ENCODE measurements at regions not wholly inside any gene's neighbourhood (a gene's known extent, or its start where the extent isn't known, plus 50 kb on each side); places are given as distances from the start of the nearest gene placed in this dataset.

DNA sequence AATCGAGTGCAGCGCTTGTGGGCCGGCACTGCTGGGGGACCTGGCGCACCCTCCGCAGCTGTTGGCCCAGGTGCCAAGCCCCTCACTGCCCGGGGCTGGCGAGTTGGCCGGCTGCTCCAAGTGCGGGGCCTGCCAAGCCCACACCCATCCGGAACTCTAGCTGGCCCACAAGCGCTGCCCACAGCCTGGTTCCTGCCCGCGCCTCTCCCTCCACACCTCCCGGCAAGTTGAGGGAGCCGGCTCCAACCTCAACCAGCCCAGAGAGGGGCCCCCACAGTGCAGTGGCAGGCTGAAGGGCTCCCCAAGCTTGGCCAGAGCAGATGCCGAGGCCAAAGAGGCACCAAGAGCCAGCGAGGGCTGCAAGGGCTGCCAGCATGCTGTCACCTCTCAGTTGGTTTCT is 73.4 kb downstream of the PLXNA1 start:
- CTCF ChIA-PET (ENCODE audit: low intra/inter-chr PET ratio, low total read pairs) = no interaction called here

DNA sequence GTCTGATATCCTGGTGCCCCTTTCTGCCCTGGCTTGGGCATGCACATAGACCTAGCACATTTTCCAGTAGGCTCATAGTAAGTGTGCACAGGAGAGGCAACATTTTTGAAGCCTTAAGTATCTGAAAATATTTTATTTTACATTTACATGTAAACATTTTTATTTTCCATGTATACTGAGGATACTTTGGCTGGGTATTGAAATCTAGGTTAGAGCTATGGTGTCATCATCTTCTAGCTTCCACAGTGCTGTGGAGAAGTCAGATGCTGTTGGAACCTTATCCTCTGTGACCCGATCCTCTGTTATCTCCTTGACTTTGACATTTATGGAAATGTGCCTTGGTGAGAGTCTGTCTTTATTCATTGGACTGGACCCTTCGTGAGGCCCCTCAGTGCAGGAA is 74.1 kb downstream of the PLXNA1 start:
- no peak overlapping the region for H3K27ac ChIP-seq (ENCODE audit: extremely low read length, insufficient read depth, low read length)
- H3K4me2 ChIP-seq (ENCODE audit: low read depth, low read length) = no peak overlapping the region
- 6% methylated on average over 2 of the region's 2 CpGs for WGBS (ENCODE audit: low lambda C conversion rate)

More for the DNA sequence above, 73.4 kb downstream of the PLXNA1 start:
- no TSS peak for BruUV-seq (replicated peaks)
- intact Hi-C loops (cut with micrococcal nuclease; ENCODE audit: unreplicated experiment) = no loop called here
- Histone ChIP-seq H3K9ac (ENCODE audit: insufficient read depth, low read depth, low read length) (no peak overlapping the region), H3K4me1 (ENCODE audit: insufficient read depth, low read length) (no peaks in the 10 kb centered on the region), H3K79me2 (ENCODE audit: insufficient read depth, low read length) (no peaks in the 10 kb centered on the region), H3K9me3 (ENCODE audit: low read length) (peaks cover 13% of the 10 kb centered on the region), H3K27ac (ENCODE audit: extremely low read length, insufficient read depth, low read length) (no peak overlapping the region), H4K20me1 (ENCODE audit: insufficient read depth, low read length) (no peaks in the 10 kb centered on the region), H3K27me3 (ENCODE audit: control insufficient read depth in 1 of 2, insufficient read depth in 2 of 2, low read length in 2 of 2) (peaks cover 6 to 15% of the 10 kb centered on the region in 2 experiments; a peak in 3 of 5 replicates), H3K4me2 (ENCODE audit: low read depth, low read length) (no peak overlapping the region), H2AFZ (ENCODE audit: low read length) (no peak overlapping the region), H3K36me3 (replicated peaks in 1 of 2; ENCODE audit: control insufficient read depth in 1 of 2, insufficient read depth in 2 of 2, low read length in 2 of 2) (no peaks in the 10 kb centered on the region), H3K4me3 (replicated peaks in 1 of 3; ENCODE audit: insufficient read depth in 1 of 3, low read depth in 2 of 3, low read length in 3 of 3) (no peak overlapping the region)
- FAIRE-seq (no peak), ATAC-seq (no peak), DNase-seq (ENCODE audit: low spot score) (no peak)
- in situ Hi-C loops (cut with HindIII; ENCODE audit: extremely low pct_ligation_motif_present, low pct_unique_long_range_greater_than_20kb) = no loop called here
- WGBS (ENCODE audit: low lambda C conversion rate) = 61% methylated on average over 6 of the region's 17 CpGs
- POLR2A ChIA-PET = no interaction called here
- TF ChIP-seq ZIK1 (CRISPR knock-in tag; IDR thresholded peaks at IDR 0.05; ENCODE audit: borderline replicate concordance, low read depth) (no peak), KMT2A (CRISPR knock-in tag; IDR thresholded peaks at IDR 0.05) (no peak), NR2C2 (CRISPR knock-in tag; IDR thresholded peaks at IDR 0.05; ENCODE audit: borderline replicate concordance) (no peak)

More for the DNA sequence above, 74.1 kb downstream of the PLXNA1 start:
- in situ Hi-C loops (cut with HindIII; ENCODE audit: extremely low pct_ligation_motif_present, low pct_unique_long_range_greater_than_20kb) (no loop called here), intact Hi-C loops (cut with micrococcal nuclease; ENCODE audit: unreplicated experiment) (no loop called here)
- no peaks in the 10 kb centered on the region for H3K4me1 ChIP-seq (ENCODE audit: insufficient read depth, low read length)
- BruUV-seq (replicated peaks) = no TSS peak
- H3K9me3 ChIP-seq (ENCODE audit: low read length) = peaks cover 13% of the 10 kb centered on the region
- ChIA-PET CTCF (ENCODE audit: low intra/inter-chr PET ratio, low total read pairs) (no interaction called here), POLR2A (no interaction called here)
- no peak overlapping the region for H3K9ac ChIP-seq (ENCODE audit: insufficient read depth, low read depth, low read length)
- H4K20me1 ChIP-seq (ENCODE audit: insufficient read depth, low read length) = no peaks in the 10 kb centered on the region
- DNase-seq (ENCODE audit: low spot score) (no peak), FAIRE-seq (no peak), ATAC-seq (no peak)
- no peaks in the 10 kb centered on the region for H3K79me2 ChIP-seq (ENCODE audit: insufficient read depth, low read length)
- no peak overlapping the region for H3K4me3 ChIP-seq (replicated peaks in 1 of 3; ENCODE audit: insufficient read depth in 1 of 3, low read depth in 2 of 3, low read length in 3 of 3)
- H3K36me3 ChIP-seq (replicated peaks in 1 of 2; ENCODE audit: control insufficient read depth in 1 of 2, insufficient read depth in 2 of 2, low read length in 2 of 2) = no peaks in the 10 kb centered on the region
- TF ChIP-seq ZFYVE20 (CRISPR knock-in tag; IDR thresholded peaks at IDR 0.05; ENCODE audit: borderline replicate concordance, low read depth) = no peak
- TF ChIP-seq, protein P1, sequence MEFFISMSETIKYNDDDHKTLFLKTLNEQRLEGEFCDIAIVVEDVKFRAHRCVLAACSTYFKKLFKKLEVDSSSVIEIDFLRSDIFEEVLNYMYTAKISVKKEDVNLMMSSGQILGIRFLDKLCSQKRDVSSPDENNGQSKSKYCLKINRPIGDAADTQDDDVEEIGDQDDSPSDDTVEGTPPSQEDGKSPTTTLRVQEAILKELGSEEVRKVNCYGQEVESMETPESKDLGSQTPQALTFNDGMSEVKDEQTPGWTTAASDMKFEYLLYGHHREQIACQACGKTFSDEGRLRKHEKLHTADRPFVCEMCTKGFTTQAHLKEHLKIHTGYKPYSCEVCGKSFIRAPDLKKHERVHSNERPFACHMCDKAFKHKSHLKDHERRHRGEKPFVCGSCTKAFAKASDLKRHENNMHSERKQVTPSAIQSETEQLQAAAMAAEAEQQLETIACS (CRISPR knock-in tag; IDR thresholded peaks at IDR 0.05) = no peak
- TF ChIP-seq ZFP1 (CRISPR knock-in tag; IDR thresholded peaks at IDR 0.05) = peak; percentile 89; the same call in 1 of the 2 replicates
- H3K27me3 ChIP-seq (ENCODE audit: control insufficient read depth in 1 of 2, insufficient read depth in 2 of 2, low read length in 2 of 2) = peaks cover 2 to 9% of the 10 kb centered on the region in 2 experiments; a peak in 3 of 5 replicates
- H2AFZ ChIP-seq (ENCODE audit: low read length) = no peak overlapping the region
